Lung microvascular endothelial cell (primary cell): ENCODE measurements at regions not wholly inside any gene's neighbourhood (a gene's known extent, or its start where the extent isn't known, plus 50 kb on each side); places are given as distances from the start of the nearest gene placed in this dataset.
A peak's percentile ranks its signal among the peaks of the same experiment; 100 is the strongest.

Experiments used
- DNase-seq, 2 donors: peaks; one replicate each; pipeline versions ENCODE4 v3.0.0 to v3.0.0-alpha.2; 2010; ENCODE audit warnings: low read depth in 2 of 2

DNA sequence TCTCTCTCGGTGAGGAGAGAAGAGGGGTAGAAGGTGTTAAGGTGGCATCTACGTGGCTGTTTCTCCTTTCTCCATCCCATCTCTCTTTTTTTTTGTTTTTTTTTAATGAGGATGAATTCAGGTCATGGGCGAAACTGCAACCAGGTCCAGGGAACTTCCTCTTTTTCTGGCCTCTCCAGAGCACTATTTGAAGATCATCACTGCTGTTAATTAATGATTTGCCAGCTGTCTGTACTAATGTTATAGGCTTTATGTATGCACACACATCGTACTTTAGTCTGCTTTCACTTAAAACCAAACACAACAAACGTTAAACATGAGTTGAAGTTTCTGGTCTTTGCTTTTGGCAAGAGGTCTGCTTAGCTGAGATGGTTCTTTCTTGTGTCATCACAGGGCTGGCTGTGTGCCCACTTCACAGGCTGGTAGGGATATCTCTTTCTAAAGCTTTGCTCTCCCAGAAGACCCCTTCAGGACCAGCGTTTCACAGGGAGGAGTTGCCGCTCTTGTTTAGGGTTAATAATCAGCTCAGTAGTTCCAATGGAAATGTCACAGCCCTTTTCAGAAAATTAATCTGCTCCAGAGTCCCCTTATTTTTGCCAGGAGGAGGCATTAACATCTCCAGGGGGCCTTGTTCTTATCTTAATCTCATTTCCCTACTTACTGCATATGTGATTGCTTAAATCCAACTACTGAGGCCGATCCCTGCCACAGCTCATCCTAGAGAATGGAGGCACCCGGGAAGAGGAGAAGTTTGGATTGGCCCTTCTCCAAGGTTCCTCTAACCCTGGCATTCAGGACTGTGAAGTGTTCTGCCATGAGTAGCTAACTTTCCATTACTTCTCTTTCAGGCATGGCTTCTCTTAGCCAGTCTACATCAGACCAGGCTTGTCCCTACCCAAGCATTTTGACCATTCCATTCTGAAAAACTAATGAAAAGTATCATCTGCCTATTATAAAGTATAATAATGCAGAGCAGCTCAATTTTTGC, 273.9 kb upstream of the NFE2L3 start:
- no peak for DNase-seq

DNA sequence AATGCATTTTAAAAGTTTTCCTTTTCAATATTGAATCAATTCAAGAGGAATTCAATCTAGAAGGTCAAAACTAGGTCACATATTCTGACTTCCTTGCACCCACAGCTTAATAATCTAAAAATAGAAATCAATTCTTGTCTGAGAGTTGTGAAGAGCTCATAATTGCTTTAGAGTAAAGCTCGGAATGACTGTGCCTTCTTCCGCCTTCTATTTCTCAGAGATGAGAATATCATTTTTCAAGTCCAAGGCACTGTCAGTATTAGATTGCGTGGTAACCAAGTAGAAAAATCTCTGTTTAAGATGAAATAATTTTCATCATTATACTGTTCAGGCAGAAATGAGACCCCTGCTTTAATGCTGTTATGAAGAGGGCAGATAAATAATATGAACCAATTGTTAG, 272.2 kb upstream of the NFE2L3 start:
- no peak for DNase-seq

GRCh38 chr7:25881317-25882037, 270.5 kb upstream of the NFE2L3 start:
- no peak for DNase-seq

DNA sequence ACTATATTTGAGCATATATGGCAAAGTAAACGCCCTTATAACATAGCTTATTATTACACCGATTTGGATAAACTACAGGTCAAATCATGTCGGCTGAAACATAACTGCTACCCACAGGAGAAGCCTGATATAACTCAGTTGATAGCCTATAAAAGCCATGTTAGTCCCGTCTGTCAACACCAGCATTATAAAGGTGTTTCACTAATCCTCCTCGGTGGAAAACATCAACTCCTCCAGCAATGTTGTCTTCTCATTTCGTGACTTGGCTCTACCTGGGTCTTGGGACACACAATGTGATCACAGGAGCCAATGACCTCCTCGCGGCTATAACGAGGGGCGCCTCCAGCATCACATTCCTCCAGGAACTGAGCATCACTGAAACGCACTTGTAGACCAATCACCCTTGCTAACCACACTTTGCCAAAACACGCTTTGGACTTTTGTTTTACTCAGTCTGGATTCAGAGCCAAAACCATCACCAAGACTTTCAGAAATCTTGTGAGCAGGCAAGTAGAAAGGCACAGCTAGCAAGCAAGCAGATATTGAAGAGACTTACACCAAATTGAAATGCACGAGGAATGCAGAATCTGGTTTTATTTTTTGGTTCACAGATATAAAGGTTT, 269.7 kb upstream of the NFE2L3 start:
- no peak for DNase-seq

DNA sequence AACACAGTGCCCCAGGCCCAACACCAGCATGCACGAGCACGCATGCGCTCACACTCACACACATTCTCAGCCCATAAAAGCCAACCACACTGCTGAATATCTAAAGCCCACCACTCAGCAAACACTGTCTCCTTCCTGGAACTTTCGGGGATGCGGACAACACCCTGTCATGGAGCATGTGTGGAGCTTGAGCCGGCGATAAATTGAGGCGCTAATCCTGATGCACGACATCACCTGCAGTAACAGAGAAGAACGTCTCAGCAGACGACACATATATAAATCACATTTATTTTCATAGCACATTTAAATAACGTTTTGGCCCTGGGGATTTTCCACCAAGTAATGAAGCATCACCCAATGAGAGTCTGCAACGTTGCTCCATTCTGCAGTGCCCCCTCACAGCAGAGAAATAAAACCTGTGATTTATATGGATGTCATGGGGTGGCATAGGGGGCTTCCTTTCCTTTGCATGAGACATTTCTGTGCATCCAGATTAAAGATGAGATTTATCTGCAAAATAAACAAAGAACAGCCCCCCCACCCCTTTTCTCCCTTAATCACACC, 267.7 kb upstream of the NFE2L3 start:
- no peak for DNase-seq

DNA sequence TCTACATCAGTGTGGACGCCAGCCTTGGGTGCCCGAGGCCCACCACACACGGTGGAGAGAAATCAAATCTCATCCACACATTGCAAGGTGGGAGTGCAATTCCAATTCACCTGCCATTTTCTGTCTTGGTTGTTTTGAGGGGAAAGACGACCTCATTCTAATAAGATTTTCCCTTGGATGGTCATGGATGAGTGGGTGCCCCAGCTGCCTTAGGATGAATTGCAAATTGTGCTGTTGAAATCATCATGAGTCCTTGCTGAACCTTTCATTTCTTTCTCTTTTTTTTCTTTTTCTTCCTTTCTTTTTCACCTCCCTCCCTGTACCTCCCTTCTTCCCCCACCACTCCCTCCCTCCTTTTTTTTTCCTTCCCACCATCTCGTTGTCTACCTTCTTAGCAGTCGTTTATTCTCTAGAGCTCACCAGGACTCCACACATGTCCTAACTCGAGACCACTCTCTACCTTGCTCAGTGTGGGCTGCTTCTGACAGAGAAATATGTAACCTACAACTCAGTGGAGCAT, 266.9 kb upstream of the NFE2L3 start:
- DNase-seq, result no peak

- no peak for DNase-seq
Observed at GRCh38 chr7:25886387-25887240, 265.4 kb upstream of the NFE2L3 start.

DNA sequence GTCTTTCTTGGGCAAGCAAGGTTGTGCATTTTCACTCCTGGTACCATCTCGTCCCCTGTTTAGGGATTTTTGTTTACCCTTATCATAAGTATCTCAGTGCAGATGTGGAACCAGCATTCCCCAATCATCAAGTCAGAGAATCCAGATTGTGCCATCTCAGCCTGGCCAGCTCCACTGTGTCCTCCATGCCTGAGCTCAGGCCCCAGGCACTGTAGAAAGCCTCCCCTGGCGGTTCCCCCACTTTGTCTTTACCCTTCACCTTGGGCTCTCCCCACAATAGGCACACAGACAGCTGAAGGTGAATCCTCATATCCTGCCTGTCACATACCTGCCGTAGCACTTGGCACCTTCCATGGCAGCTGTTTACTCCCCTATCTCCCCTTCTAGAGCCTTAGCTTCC, 264.7 kb upstream of the NFE2L3 start:
- DNase-seq, result no peak

DNA sequence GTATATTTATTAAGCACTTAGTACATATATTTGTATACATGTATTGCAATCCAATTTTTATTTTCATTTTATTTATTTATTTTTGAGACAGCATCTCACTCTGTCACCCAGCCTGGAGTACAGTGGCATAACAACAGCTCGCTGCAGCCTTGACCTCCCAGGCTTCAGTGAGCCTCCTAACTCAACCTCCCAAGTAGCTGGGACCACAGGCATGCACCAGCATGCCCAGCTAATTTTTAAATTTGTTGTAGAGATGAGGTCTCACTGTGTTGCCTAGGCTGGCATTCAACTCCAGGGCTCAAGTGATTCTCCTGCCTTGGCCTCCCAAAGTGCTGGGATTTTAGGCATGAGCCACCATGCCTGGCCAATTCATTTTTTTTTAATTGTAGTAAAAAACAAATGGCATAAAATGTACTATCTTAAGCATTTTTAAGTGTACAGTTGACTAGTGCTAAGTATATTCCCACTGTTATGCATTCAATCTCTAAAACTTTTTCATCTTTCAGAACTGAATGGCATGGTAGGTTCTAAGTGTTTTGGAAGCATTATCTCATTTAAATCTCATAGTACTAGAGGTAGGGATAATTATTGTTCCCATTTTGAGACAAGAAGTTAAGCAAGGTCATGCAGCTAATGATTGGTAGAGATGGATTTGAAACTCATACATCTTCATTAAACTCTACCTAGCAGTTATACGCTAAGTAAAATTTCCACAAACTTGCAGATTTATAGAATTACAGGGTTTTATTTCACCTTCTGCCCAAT, 264.0 kb upstream of the NFE2L3 start:
- no peak for DNase-seq

GRCh38 chr7:25889765-25890164, 262.2 kb upstream of the NFE2L3 start:
- no peak for DNase-seq

DNA sequence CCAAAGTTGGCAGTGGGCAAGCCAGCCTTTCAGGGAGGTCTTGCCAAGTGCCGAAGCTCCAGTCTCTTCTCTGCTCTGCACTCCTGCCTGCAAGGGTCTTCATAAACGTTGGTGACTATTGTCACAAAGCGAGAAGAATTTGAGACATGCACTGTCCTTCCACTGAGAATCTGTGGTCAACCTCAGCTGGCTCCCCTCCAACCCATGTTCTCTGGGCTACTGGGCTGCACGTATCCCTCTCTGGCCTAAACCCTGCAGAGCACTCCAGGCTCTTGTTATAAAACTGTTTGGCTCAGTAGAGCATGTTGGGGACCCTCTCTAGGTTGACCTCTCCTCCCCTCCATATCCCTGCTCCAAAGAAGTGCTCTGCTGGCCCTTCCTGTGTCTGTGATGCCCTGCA, 260.4 kb upstream of the NFE2L3 start:
- DNase-seq, result no peak

DNA sequence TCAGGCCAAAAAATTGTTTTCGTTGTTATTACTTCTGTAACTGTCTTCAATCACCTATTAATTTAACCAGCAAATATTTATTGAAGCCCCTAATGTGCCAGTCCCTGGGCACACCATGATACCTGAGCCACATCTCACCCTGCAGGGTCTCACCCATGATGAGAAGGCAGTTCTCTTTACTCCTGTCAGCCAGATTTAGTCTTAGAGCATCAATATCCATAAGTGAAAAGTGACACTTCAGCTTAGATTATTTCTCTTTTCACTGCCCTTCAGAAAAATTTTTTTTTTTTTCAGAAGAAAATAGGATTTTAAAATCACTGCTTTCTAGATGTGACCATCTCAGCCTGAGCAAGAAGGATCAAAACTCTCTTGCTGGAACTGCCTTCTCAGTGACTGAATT, 258.6 kb upstream of the NFE2L3 start:
- DNase-seq, result peak in 1 of 2 donors; percentile 2

- DNase-seq, result peak in 1 of 2 donors; percentile 30
Observed at GRCh38 chr7:25894002-25894901, 257.7 kb upstream of the NFE2L3 start.

GRCh38 chr7:25894902-25895791, 256.9 kb upstream of the NFE2L3 start:
- peak; percentile 13 to 57 for DNase-seq

- DNase-seq, result no peak
Observed at GRCh38 chr7:25895792-25896171, 256.2 kb upstream of the NFE2L3 start.

GRCh38 chr7:25897261-25897782, 254.7 kb upstream of the NFE2L3 start:
- no peak for DNase-seq

DNA sequence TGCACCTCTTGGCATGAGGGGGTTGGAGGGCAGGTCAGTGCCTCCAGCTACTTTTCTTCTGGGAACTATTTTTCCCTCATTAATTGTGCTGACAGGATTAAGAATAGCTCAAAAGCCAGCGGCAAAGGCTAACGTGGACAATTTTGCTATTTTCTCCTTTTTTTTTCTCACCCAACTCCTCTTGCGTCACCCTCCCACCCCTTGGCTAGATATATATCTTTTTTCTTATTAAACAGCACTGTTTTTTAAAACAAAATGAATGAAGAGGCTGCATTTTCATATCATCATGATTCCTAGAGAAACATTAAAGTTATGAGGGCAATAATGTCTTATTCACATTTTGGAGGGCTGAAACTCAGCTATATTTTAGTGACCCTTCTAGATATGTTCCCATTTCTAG, 251.8 kb upstream of the NFE2L3 start:
- DNase-seq, result no peak

DNA sequence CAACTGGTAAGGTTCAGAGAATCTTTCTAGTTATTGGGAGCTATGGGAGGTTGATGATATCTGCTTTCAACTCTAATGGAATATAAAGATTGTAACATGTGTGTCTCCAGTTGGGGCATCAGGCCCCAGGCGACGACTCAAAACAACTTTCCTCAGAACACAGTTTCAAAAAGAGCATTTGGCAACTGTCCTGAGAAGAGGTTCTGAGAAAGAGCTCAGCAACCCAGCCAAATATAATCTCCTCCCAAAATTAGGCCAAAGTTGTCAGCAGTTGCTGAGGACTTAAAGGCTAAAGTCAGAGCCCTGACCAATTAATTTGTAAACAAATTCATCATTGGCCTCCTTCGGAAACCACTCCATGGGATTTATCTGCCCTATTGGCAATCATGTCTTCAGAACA, 251.1 kb upstream of the NFE2L3 start:
- DNase-seq, result no peak
